Right hindlimb (tissue), 1 donor: ENCODE measurements at regions not wholly inside any gene's neighbourhood (a gene's known extent, or its start where the extent isn't known, plus 50 kb on each side); places are given as distances from the start of the nearest gene placed in this dataset.

Experiments used
- DNase-seq: peaks from one replicate; pipeline ENCODE4 v3.0.0-alpha.2; 2018

DNA sequence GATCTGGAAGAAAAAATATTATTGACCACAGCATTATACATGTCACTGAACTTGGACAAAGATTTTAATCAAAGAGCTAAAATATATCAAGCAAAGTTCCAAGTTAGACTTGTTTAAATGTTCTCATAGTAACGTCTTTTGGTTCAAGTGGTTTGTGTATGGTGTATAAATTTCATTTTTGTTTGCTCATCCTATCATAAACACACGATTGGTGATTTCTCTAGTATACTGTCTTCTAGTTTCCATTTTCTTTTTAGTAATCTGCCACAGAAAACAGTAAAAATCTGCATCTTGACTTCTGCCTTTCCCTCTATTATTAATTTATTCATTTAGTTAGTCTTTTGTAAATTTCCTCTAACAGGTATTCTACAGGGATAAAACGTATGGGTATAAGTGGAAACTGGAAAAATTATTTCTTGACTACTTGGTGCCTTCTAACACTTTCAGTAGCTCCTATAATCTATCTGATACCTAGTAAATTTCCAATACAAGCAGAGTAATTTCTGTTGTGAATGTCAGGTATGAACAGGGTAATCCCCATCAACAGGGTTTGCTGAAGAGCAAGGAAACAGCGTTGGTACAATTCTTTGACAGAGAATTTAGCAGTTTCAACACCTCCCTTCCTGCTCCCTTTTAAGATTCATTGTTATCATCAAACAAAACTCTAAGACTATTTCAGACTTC lies 268.0 kb downstream of the PTPRC start:
- no peak for DNase-seq

DNA sequence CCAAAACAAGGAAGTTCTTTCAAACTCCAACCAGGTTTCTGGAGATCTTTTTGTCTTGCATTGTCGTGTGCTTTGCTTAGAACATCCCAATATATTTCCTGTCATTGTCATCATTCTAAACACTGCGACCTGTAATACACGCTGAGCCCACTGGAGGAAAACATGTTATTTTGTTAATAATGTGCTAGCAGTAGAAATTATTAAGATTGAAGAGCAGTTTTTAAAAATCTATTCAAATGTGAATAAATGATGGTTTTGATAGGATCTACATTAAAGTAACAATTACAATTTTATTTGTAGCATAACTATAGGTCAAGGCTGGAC lies 268.5 kb downstream of the PTPRC start:
- DNase-seq = no peak

DNA sequence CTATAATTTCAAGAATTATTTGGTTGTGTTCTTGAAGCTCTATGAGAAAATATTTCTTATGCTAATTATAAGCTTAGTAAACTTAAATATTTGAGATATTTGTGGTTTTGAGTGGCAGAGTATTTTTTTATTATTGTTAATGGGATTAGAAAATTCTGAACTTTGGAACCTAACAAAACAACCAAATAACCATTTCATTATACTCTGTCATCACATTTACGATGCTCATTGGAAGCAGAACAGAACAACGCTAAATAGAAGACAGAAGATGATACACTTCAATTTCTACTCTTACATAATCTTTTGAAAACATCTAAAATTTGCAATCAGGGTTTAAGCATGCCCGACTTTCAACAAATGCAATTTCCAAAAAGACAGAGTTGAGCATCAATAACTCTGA lies 270.2 kb downstream of the PTPRC start:
- DNase-seq = no peak

DNA sequence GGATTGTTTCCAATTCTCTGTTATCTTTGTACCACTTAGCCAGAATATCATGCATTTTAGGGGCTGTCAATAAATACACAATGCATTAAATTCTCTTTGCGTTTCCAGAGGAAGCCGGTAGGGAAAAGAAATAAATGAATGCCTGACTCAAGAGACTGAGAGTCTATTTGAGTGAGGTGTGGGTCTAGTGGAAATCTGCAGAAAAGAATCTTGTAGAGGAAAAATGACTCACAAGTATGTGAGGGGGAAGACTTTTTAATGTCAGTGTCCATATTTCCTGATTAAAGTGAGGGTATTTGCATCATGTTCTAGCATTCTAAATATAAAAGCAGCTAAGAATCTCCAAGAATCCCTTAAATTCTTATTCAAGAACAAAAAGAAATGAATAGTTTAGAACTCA lies 271.1 kb downstream of the PTPRC start:
- no peak for DNase-seq

DNA sequence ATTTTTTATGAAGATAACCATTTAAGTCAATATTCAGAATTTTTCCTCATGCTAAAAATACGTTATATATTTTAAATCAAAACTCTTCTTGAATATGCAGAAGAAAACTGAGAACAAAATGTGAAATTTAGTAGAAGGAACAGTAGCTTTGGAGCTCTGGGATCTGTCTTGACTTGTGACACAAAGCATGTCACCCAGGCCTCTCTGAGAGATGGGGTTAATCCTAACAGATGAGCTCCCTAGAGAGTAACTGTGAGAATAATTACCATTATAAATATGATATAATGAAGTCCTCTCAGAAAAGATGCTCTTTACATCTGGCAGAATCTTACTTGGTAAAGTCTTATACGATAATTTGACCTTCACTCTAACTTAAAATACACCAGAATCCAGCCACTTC lies 272.0 kb downstream of the PTPRC start:
- no peak for DNase-seq

DNA sequence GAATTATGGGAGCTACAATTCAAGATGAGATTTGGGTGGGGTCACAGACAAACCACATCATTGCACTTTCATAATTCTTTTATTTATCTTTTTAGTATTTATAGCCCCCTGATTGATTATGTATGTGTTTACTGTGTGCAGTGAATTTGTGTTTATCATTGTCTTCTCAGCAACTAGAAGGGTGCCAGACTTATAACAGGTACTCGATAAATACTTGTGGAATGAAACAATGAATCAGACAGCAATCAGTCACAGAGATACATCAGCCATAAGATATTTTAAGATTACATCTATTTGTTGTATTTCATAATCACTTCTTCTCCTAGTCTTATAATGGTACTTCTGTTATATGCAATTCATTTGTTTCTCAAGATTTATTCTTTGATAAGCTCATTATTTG lies 273.2 kb downstream of the PTPRC start:
- DNase-seq = no peak

DNA sequence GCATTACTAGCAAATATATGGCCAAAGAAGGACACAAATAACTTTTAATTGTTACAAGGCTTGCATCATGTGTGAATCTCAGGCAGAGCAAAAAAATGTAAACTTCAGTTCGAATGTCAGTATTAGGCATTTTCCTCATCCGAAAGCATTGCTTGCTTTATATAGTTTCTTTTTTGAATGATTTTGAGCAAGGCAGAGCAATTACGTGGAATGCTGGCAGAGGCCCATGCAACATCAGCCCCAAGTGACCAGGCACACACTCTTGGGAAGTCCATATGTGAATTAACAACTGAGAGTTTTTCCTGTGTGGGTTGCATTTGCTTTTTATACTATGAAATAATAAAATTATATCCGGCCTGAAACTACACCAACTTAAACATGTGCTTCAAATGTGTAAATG lies 274.8 kb downstream of the PTPRC start:
- peak; percentile 39 for DNase-seq

DNA sequence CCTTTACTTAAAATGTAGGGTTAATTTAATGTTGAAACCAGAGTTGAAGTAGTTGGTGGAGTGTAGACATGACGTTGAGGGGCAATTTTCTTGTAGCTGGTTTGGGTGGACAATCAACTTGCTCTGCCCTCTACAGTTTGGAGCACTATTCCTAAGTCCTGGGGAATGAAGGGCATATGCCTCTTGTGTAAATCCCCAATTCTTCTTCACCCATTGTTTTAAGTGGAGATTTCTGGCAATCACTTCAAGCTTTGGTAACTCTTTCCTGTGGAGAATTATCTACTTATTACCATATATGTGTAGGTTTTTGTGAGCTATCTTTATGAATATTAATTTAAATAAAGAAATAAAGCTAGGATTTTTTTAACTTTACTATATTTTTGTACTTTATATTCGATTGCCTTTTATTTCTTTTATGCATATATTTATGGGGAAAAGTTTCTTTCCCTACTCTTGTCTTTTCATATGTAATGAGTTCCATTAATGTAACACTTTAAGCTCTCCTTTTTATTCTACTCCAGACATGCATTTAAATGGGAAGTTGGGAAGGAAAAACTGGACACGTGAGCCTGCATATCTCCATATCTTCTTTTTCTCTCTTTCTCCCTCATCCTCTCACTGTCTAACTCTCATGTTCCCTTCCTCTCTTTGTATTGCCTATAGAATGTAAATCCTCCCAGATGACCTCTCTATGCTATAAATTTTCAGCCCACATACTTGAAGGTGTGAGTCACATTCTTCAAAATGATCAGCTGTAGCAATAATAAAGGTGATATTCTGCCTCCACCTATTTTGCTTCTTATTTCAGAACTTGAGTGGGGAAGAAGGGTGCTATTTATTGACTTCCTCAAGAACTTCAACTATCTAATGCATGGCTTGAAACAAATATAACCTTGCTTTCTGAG lies 276.7 kb downstream of the PTPRC start:
- DNase-seq = no peak

DNA sequence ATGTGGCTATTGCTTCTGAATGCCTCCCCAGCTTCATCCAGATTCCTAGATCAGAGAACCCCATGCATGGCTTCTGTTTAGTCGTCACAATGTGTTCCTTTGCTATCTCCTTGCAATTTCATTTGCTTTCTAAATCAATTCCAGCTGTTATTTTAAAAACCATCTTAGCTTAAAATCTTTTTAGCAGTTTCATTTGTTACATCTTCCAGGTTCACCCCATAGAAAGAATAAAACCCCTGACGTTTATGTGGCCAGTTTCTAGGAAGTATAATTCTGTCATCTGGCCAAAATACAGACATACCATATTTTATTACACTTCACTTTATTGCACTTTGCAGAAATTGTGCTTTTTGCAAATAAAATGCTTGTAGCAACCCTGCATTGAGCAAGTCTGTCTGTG lies 278.4 kb downstream of the PTPRC start:
- DNase-seq = no peak

DNA sequence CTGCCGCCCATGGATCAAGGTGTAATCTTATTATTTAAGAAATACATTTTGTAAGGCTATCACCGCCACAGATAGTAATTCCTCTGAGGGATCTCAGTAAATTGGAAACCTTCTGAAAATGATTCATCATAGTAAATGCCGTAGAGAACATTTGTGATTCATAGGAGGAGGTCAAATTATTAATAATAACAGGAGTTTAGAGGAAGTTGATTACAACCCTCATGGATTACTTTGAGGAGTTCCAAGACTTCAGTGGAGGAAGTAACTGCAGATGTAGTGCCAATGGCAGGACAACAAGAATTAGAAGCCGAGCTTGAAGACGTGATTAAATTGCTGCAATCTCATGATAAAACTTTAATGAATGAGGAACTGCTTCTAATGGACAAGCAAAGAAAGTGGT lies 280.1 kb downstream of the PTPRC start:
- no peak for DNase-seq

DNA sequence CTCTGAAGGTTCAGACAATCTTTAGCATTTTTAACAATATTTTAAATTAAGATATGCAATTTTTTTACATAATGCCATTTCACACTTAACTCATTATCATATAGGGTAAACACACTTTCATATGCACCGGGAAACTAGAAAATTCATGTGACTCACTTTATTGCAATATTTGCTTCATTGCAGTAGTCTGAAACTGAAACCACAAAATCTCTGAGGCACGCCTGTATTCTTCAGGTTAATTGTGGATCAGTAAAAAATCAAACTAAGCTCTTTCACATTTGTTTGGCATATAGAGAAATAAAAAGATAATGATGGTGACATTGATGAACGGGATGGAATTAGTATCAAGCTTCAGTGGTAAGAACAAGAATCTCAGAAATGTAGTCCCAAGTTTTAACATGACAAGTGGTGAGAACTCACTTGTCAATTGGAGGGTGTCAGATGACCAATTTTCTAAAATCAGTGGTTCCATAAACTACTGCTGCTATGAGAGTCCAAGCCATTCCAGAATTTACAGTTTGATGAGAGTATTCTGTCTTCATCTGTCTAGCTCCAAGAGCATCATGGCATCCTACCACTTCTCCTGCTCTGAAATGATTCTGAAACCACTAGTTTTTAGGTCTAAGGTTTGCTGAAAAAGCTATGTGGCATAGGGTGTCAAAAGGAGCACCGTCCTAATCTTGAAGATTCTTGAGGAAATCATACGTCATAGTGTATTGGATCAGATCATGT lies 281.0 kb downstream of the PTPRC start:
- DNase-seq = no peak

DNA sequence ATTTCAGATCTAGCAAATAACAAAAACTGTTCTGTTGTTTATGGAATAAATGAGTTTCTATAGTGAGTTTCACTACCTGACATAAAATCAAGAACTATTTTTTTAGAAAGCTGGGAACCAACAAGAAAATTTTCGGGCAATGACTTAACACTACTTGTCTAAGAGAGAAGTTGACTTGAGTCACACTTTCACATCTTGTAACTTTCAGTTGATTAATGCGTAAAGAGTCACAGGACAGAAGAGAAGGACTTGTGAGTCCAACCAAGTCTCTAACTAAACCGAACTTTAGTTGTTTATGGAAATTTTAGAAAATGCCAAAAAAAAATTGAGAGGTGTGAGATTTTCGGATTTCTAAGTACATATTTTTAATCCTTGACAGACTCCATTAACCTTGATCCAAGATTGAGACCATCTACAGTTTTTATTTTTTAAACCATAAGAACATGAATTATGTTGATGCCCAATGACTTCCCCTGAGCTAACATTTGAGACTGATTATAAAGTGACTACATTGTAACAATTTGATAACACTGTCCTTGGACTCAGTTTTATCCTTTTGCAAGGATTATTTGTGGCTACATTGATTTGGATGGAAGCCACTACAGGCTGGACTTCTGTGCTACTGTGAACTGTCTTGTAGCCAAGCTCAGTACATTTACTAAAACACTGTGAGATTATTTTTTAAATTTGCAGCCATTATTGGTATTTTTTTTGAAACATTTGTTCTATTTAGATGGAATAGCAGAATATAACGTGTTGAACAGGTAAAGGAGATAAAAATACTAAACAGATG lies 284.0 kb downstream of the PTPRC start:
- DNase-seq = no peak

DNA sequence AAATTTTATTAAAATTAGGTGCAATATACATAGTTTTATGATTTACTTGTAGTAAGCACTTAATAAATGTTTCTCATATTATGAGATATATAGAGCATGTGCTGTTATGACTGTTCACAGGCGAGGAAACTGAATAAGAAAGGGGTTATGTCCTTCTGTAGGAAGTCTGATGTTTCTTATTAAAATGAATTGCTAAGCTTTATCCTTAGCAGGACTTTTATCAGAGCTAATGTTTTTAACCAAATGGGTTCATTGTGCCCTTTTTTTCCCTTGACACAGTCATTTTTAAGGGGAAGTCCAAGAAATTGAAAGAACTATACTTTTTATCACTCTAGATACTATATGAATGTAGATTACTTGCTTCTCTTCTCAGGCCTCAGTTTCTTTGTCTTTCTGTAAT lies 285.2 kb downstream of the PTPRC start:
- no peak for DNase-seq

DNA sequence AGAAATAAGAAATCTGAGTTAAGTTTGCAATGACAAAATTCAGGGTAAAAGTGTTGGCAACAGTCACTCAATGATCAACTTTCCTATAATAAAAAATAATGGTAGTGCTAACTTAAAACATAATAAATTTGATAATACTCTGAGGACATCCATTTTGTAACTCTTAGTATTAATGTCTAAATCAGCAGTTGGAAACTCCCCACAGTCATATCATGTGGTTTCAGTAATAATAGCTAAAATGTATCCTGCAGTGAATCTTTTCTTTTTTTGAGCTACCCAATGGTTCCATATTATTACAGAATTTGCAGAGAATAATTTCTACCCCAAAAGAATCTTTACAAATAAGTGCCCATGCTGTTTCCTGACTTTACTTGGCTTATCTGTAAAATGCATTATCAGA lies 286.7 kb downstream of the PTPRC start:
- no peak for DNase-seq

DNA sequence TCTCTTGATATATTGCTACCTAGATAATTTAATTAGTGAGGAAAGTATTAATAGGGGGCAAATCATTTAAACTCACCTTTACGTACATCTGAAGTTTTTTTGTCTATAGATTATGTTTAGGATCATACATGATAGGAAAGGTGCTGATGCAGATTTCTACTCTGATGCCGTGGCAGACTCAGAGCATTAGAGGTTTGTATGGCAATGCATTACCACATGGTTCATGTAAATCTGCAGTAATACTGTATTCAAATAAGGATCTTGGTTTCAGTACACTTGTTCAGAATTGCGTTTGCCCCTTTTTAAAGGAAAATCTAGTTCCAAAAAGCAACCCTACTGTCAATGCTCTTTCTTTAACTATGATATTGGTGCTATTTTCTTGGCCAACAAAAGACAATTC lies 288.3 kb downstream of the PTPRC start:
- no peak for DNase-seq

DNA sequence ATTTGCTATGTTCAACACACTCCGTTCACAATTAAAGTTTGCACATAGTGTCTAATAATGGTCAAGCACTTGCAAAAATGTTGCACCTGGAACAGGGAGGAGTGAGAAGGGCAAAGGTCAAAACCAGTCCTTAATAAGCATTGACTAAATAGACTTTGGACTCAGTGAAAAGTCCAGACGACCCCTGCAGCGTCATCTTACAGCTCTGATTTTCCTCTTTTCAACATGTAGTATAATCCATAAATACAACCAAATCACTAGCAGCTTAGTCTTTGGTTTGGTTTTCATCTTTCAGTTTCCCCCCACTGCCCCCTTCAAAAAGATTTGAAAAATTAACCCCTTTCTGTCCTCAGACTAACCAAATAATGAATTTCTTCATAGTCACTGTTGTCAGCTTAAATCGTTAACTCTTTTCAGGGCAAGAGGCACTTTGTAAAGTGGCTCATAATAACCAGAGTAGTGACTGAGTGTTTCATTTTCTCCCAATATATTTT lies 290.3 kb downstream of the PTPRC start:
- DNase-seq = no peak

DNA sequence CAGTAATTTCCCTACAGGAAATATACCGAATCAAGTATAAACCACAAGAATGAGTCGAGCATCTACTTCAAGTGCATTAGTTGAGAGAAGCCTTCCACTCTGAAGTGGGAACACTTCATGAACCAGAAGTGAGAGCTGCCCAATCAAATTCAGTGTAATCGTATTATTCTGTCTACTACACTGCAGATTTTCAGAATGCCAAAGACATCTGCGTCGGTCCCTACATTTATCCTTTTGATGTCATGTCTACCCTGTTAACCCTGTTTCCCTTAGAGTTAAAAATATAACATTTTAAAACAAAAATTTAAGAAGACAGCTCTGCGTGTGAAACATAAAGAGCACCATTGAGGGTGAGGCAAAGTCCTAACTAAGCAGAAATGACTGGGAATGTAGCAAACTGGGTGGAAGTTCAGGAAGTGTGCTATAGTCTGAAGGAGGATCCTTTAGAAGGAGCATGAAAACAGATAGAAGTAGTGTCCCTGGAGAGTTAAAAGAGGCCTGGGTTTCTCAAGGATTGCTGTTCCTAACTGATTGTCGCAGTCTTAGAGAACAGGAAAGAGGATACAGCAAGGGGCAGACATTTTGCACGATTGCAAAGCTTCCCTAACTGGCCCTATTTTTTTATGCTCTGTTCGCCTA lies 291.2 kb downstream of the PTPRC start:
- DNase-seq = no peak

DNA sequence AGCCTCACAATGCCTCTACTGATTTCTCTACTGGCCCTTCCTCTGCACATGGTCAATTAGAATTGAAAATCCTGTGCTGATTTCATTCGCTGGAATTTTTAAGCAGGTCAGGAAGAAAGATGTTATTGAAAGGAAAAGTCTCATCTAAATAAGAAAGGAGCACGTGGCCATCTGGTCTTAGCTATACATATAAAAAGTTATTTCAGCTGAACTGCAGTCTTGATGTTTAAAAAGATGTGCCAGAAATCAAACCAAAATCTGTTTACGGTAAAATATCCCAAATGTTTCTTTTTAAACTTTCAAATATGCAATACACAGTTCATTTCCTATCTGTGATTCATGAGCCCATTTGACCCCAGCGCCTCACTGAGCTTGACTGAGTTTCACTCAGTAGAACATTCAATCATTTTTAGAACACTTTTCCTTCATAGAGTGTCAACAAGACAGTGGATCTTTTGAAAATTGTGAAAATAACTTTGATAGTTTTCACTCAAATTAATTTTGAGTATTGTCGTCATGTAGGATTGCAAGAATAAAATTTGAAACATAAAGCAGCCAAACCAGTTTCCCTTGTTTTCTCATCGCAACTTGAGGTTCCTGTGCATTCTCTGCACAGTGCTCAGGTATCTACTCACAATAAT lies 293.6 kb downstream of the PTPRC start:
- no peak for DNase-seq

DNA sequence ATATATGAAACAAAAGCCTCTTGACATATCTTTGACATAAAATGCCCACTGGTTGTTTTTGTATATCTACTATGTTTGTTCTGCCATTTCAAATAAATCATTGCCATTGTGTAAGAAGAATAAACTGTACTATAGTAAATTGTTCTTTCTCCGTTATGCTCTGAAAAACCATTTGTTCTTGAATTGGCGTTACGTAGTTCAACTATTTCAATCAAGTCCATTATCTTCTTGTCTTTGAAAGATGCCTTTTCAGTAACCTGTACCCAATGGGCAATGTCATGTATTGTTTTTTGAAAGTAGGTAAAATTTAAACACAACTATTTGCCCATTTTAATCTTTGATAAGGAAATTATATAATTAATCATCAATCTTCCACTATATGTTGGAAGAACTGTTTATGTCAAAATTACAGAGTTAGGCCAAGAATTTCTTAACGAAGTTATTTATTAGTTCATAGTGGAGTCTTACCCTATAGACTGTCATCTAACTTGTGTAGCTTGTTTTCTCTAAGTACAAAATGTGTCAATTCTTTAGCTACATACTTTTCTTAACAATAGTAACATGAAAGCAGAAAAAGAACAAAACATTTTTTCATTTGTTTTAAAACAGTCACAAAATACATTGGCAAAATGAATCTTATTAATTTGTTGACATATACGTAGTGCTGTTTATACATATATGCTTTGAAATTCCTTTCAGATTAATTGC lies 294.8 kb downstream of the PTPRC start:
- no peak for DNase-seq

DNA sequence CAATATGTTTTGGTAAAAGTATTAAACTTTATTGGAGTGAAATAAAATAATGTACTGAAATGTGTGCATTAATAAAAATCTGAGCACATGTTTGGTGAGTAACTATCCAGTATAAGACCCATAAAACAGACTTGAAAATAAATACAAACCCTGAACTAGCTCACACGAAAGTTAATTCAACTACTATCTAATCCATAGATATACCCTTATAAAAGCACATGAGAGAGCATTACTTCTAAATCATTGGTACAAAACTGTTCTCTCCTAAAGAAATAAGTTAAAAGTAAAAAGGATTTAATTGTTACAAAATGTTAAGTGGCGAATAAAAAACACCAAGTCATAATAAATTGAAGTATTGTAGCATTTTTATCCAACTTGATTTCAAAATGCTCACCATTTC lies 295.6 kb downstream of the PTPRC start:
- no peak for DNase-seq

DNA sequence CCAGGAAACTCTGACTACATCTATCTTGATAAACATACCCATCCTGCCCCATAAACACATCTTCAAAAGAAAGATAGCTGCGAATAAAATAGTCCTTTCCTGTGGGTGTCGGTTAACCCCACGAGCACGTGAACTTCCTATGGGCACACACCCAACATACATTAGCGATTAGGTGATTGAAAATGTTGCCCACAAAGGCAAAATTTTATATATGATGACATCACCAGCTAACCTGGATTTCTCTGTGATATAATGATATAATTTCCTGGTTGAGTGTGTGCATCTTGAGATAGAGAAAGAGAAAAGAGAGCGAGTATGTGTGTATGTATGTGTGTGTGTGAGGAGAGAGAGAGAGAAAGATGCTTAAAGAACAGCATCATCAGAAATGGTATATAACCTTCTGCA lies 296.1 kb downstream of the PTPRC start:
- DNase-seq = no peak
